Right renal cortex interstitium (tissue), 3 donors: ENCODE measurements at regions not wholly inside any gene's neighbourhood (a gene's known extent, or its start where the extent isn't known, plus 50 kb on each side); places are given as distances from the start of the nearest gene placed in this dataset.

ENCODE experiments used
- DNase-seq, 3 donors: peaks; one replicate each; pipeline ENCODE4 v3.0.0-alpha.2; 2013; ENCODE audit warnings: low read depth in 3 of 3, low spot score in 2 of 3

DNA sequence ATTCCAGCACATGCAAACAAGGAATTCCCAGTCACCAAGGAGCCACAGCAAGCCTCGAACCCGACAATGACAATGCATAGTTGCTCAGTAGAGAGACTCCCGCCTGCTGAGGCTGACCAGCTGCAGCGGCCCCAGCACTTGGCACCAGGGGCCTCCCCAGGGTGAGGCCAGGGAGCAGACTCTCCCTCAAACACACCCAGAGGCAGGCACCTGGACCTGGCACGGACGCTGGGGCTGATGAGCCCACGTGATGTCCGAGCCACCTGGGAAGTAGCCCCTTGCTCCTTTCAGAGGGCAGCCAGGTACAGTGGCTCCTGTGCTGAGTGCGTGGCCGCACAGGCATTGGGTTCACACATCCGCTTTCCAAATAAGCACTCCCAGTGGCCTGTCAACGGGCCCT lies 315.9 kb upstream of the TGFBR2 start:
- no peak for DNase-seq

DNA sequence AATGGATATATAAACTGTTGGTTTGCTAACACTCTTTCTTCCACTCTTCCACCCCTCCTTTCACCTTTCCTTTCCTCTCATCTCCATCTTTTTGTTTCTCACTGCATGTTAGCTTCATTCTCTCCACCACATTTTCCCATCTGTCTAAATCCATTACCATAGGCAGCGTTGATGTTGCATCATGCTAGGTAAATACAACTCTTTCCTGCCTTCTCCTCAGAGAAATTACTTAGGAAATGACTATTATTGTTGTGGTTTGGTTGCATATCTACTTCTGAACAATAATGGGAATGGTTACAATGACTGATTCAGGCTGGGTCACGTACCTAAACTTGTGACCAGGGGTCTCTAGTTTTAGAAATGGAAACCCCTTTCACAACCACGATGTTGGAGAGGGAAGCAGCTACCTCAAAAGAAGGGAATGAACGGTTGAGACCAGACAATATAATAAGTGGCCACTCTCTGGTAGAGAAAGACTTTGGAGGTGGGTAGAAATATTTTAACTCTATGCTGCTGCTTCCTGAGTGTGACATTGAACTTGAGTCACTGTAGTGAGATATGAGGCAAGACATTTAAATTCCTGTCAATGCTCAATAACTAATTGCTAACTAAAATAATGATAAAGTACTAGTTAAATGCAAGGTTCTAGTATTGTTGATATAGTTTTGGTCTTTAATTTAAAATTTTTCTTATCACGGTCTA lies 314.1 kb upstream of the TGFBR2 start:
- DNase-seq = no peak

GRCh38 chr3:30293621-30294240 lies 312.7 kb upstream of the TGFBR2 start:
- no peak for DNase-seq

GRCh38 chr3:30294241-30294667 lies 312.1 kb upstream of the TGFBR2 start:
- DNase-seq = no peak

DNA sequence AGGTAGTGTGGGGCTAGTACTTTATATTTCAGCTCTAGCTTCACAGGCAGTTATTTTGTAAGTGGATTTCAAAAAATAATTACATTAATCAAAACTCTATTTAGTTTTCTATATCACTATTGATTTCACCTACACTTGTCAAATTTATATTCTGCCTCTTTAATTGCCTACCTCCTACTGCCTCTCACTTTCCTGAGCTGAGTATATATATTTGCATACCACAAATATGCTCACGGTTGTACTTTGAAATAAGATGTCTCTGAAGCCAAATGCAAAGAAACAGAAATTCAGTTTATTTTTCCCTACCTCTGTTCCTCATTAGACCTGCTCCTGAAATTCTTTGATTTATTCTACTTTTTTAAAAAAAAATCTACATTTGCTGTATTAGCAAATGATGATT lies 309.3 kb upstream of the TGFBR2 start:
- no peak for DNase-seq

DNA sequence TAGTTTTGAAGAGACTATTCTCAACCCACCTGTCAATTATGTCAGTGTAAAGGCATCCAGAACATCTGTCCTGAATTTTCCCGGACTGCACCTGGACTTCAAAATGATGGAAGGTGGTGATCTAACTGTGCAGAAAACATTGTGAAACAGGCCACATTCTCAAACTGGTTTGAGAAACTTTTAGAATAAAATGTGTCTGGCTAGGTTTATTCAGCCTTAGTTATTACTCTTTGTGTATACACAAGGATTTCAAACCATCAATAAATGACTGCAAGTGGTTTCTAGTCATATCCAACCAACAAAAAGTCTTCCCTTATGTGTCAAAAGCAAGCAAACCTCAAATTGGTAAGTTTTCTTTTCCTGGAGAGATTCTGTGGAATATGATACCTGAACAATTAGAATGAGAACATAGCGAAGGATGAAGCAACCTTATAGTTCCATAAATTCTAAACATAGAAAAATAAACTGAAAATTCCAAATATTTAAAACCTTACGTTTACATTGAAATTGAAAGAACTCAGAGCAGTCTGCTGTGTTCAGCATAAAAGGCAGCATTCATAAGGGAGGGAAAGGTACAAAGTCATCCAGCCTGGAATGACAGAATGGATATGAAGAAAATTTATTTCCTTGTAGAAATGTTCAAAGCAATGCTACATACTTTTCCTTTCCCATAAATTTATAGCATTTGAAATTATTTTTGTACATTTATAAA lies 306.6 kb upstream of the TGFBR2 start:
- DNase-seq = no peak

DNA sequence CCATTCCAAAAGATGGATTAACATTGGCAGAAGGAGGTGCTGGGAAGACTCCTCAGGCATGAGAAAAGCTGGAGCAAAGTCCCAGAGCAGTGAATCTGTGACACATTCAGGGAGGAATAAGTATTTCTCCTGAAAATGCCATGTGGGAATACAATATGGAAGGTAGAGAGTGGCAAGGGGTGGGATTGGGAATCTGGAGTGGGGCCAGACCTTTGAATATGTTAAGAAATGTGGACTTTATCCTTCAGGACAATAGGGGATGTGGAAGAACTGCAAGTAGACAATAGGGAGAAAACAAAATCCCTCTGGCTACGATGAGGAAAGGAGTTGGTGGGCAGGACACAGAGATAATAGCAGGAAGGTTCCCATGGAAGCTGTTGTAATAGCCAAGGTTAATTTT lies 305.6 kb upstream of the TGFBR2 start:
- DNase-seq = no peak

DNA sequence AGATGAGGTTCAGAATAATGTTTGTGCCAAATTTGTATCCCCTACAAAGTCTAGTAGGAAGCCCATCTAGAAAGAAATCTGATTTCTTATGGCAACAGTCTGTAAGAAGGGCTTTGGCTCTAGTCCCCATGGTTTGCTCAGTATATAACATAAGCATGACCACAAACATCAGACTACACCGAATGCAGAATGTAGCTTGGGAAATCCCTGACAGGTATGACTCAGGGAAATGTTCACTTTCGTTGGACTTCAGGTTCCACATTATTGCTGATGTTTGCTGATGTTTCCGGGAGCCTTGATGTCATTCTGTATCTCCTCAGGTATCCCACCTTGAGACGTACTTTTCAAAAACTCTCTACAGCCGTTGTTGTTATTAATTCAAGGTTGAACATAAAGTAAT lies 304.4 kb upstream of the TGFBR2 start:
- DNase-seq = no peak

- no peak for DNase-seq
Measured at GRCh38 chr3:30303770-30304169, 302.6 kb upstream of the TGFBR2 start.

- DNase-seq = no peak
Measured at GRCh38 chr3:30305021-30305420, 301.4 kb upstream of the TGFBR2 start.

GRCh38 chr3:30306896-30307295 lies 299.5 kb upstream of the TGFBR2 start:
- no peak for DNase-seq

GRCh38 chr3:30307372-30307950 lies 298.9 kb upstream of the TGFBR2 start:
- no peak for DNase-seq

- no peak for DNase-seq
Measured at GRCh38 chr3:30308131-30308530, 298.3 kb upstream of the TGFBR2 start.

DNA sequence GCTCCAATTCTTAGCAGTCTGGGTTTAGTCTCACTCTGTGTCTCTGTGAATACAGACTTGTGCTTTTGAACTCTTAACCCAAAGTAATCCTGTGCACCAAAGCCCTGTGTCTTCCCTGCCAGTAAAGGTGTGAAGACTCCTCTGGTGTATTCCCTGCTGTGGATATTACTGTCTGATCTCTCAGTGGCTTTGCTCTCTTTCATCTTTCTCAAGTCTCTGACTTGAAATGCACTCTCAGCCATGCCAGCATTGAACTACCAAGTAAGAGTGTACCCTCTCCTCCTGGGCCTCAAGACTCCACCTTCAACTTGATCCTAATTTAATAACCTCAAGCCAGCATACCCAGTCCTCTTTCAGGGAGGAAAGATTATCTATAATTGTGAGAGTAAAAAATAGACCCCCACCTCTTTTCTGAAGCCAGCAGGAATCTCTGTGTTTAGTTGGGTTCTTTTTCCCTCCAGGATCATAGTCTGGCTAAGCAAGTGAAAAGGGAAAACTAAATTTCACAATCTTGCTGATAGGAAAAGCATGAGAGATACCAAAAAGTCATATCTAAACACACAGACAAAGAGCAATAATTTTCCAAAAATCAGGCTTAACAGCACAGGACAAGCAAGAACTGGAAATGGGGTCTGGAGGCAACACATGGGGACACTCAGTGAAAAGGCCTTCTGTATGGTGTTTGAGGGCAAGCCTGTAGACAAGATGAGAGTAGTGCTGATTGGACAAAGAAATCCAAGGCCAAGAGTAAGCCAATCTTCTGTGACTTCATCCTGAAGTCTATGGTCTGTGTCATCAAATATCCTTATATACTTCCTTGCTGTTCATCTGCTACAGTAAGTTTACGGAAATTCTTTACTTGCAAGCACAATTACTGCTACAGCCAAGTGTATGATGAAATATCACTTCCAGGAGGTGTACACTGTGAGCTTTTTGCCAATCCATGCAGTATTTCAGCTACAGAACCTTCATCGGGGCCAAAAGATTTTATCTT lies 296.1 kb upstream of the TGFBR2 start:
- no peak for DNase-seq

- no peak for DNase-seq
Measured at GRCh38 chr3:30311781-30312180, 294.6 kb upstream of the TGFBR2 start.

- no peak for DNase-seq
Measured at GRCh38 chr3:30313840-30314239, 292.6 kb upstream of the TGFBR2 start.

GRCh38 chr3:30314757-30315325 lies 291.6 kb upstream of the TGFBR2 start:
- DNase-seq = no peak

DNA sequence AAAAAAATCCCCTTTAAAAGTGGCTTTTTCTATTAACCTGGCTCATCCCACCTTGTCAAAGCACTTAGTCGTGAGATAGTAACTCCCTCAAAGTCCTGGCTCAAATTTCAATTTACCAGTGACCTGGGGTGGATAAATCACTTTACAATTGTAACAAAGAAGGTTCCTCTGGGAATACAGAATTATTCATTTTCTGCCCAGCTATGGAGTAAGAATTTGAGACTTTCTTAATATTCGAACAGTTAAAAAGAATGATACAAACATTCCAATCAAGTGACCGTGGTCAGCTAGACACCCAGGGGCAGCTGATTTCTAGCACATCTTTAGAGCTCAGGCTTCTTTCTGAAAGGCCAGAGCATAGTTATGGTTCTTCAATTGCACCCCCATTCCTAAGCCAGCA lies 291.0 kb upstream of the TGFBR2 start:
- DNase-seq = no peak

- DNase-seq = no peak
Measured at GRCh38 chr3:30317561-30317960, 288.8 kb upstream of the TGFBR2 start.

DNA sequence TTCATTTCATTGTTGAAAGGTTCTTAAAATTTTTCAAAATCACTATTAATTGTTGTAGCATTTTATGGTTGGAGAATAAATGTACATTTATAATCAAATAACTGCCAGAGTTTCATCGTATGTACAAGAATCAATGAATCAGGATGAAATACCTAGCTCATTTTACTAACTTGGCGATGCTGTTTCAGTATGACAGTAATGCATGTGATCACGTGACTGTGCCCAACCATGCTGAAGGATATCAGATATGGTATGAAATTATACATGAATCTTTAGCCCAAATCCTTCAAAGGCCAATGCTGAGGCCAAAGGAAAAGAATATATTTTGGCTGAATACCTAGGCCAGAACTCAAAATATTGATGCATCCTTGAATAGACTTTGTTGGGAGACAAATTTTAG lies 288.3 kb upstream of the TGFBR2 start:
- no peak for DNase-seq
